Spinal cord (tissue), 9 donors: ENCODE measurements at regions not wholly inside any gene's neighbourhood (a gene's known extent, or its start where the extent isn't known, plus 50 kb on each side); places are given as distances from the start of the nearest gene placed in this dataset.
A peak's percentile ranks its signal among the peaks of the same experiment; 100 is the strongest.
"Not testable (repeated sequence)": the region's sequence is repeated elsewhere in the genome, so short reads cannot be mapped to it uniquely, and the experiment has no call there.

ENCODE experiments used
- DNase-seq, 6 donors: peaks; one replicate each; pipeline versions ENCODE4 v3.0.0 to v3.0.0-alpha.2; 2013 to 2015; ENCODE audit warnings: low spot score in 6 of 6, low read depth in 4 of 6
- H3K27ac ChIP-seq: one replicate; pipeline ENCODE4 v1.5.1; 2013; ENCODE audit warnings: low read depth, low read length, control low read depth
- H3K27me3 ChIP-seq: one replicate; pipeline ENCODE4 v1.6.1; 2013; ENCODE audit warnings: low read length; ENCODE audit not compliant: control insufficient read depth, insufficient read depth
- H3K36me3 ChIP-seq: one replicate; pipeline ENCODE4 v1.6.1; 2013; ENCODE audit warnings: low read length; ENCODE audit not compliant: control insufficient read depth, insufficient read depth
- H3K4me1 ChIP-seq: one replicate; pipeline ENCODE4 v1.6.1; 2013; ENCODE audit warnings: low read length; ENCODE audit not compliant: control insufficient read depth, insufficient read depth
- H3K4me3 ChIP-seq: one replicate; pipeline ENCODE4 v1.5.1; 2013; ENCODE audit warnings: low read depth, low read length, control low read depth
- H3K9me3 ChIP-seq: one replicate; pipeline ENCODE4 v1.6.1; 2013; ENCODE audit warnings: low read length; ENCODE audit not compliant: control insufficient read depth, insufficient read depth
- WGBS: methylation state at CpG from one replicate; pipeline ENCODE4 v1.1.5; 2013; ENCODE audit warnings: missing lambda C conversion rate; ENCODE audit not compliant: insufficient coverage; 5-methylcytosine and 5-hydroxymethylcytosine counted together
- donor health status: healthy.

- Histone ChIP-seq H3K27me3 (no peaks in the 10 kb centered on the region), H3K36me3 (no peaks in the 10 kb centered on the region)
- DNase-seq = peak in 3 of 6 donors; percentile 5 to 65 (median 40)
Measured at GRCh38 chr14:22220427-22220826, 368.6 kb downstream of the DAD1 start.

DNA sequence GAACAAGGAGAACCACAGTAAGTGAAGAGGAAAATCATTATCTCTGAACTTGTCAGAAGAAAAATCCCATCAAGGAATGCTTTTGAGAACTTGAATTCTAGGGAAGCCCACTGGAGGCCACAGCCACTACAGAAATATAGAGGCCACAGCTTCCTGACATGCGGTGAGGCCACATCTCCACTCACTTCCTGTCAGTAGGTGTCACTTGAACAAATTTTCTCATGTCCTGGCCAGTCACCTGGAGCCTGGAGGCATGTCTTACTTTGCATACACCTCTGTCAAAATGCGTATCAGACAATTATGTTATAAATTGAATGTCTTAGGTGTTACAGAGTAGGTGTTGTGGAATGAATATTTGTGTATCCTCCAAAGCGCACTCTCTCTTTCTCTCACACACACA lies 370.3 kb downstream of the DAD1 start:
- no peak for DNase-seq
- H3K4me3 ChIP-seq = no peak overlapping the region
- no peaks in the 10 kb centered on the region for H3K4me1 ChIP-seq
- 83% methylated on average over 1 of the region's 3 CpGs for WGBS
- no peak overlapping the region for H3K27ac ChIP-seq
- H3K36me3 ChIP-seq = no peaks in the 10 kb centered on the region
- H3K9me3 ChIP-seq = no peaks in the 10 kb centered on the region
- no peaks in the 10 kb centered on the region for H3K27me3 ChIP-seq

More at GRCh38 chr14:22220427-22220826, 368.6 kb downstream of the DAD1 start:
- Histone ChIP-seq H3K4me1 (no peaks in the 10 kb centered on the region), H3K9me3 (no peaks in the 10 kb centered on the region), H3K4me3 (no peak overlapping the region), H3K27ac (no peak overlapping the region)
- no CpG with 5 or more reads among the region's 1 CpG for WGBS

DNA sequence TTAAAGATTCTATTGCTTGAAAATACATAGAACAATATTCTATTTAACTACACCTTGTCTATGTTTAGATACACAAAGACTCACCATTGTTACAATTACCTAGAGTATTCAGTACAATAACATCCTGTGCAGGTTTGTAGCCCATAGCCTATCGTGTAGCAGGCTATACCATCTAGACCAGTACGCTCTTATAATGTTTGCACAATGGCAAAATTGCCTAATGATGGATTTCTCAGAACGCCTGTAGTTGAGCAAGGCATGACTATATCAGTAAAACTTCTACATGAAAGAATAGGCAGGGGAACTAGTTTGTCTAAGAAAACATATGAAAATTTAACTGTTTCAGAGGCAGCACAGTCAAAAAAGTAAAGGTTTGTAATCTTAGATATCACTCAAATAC lies 375.9 kb downstream of the DAD1 start:
- no peak for DNase-seq
- no peaks in the 10 kb centered on the region for H3K9me3 ChIP-seq
- WGBS = no CpG with 5 or more reads among the region's 3 CpGs
- no peaks in the 10 kb centered on the region for H3K27me3 ChIP-seq
- H3K4me1 ChIP-seq = no peaks in the 10 kb centered on the region
- H3K36me3 ChIP-seq = no peaks in the 10 kb centered on the region
- H3K27ac ChIP-seq = no peak overlapping the region
- H3K4me3 ChIP-seq = no peak overlapping the region

DNA sequence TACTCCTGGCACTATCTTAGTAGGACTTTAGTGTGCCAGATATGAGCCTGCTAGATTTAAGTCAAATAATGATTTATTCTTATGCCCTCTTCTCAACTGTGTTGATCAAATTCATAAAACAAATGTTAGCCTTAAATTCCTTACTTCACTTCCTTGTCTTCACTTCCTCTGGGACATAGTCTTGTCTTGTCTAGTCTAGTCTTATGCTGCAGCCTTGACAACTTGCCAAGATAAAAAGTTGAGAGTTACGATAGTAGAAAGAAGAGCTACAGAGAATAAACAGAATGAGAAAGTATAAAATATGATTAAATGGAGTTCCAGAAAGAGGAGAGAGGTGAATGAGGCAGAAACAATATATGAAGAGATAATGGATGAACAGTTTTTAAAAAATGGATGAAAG lies 378.1 kb downstream of the DAD1 start:
- no peak for DNase-seq
- 60% methylated on average over 1 of the region's 1 CpG for WGBS

GRCh38 chr14:22210026-22210425 lies 379.0 kb downstream of the DAD1 start:
- no peak overlapping the region for H3K4me3 ChIP-seq
- H3K27me3 ChIP-seq = no peaks in the 10 kb centered on the region
- no peaks in the 10 kb centered on the region for H3K36me3 ChIP-seq
- 80% methylated on average over 1 of the region's 2 CpGs for WGBS
- no peak for DNase-seq
- no peak overlapping the region for H3K27ac ChIP-seq
- H3K9me3 ChIP-seq = no peaks in the 10 kb centered on the region
- H3K4me1 ChIP-seq = no peaks in the 10 kb centered on the region

More for the DNA sequence above, 378.1 kb downstream of the DAD1 start:
- Histone ChIP-seq H3K9me3 (no peaks in the 10 kb centered on the region), H3K4me3 (no peak overlapping the region), H3K27ac (no peak overlapping the region), H3K36me3 (no peaks in the 10 kb centered on the region), H3K4me1 (no peaks in the 10 kb centered on the region), H3K27me3 (no peaks in the 10 kb centered on the region)

GRCh38 chr14:22203036-22203435 lies 386.0 kb downstream of the DAD1 start:
- Histone ChIP-seq H3K4me1 (no peaks in the 10 kb centered on the region), H3K36me3 (no peaks in the 10 kb centered on the region), H3K27ac (no peak overlapping the region), H3K27me3 (no peaks in the 10 kb centered on the region), H3K4me3 (no peak overlapping the region), H3K9me3 (no peaks in the 10 kb centered on the region)
- 87% methylated on average over 5 of the region's 5 CpGs for WGBS
- DNase-seq = no peak

GRCh38 chr14:22202313-22202712 lies 386.7 kb downstream of the DAD1 start:
- H3K27ac ChIP-seq = no peak overlapping the region
- no peak overlapping the region for H3K4me3 ChIP-seq
- DNase-seq = no peak
- no peaks in the 10 kb centered on the region for H3K4me1 ChIP-seq
- no peaks in the 10 kb centered on the region for H3K27me3 ChIP-seq
- H3K36me3 ChIP-seq = no peaks in the 10 kb centered on the region
- WGBS = 88% methylated on average over 1 of the region's 2 CpGs
- H3K9me3 ChIP-seq = no peaks in the 10 kb centered on the region

DNA sequence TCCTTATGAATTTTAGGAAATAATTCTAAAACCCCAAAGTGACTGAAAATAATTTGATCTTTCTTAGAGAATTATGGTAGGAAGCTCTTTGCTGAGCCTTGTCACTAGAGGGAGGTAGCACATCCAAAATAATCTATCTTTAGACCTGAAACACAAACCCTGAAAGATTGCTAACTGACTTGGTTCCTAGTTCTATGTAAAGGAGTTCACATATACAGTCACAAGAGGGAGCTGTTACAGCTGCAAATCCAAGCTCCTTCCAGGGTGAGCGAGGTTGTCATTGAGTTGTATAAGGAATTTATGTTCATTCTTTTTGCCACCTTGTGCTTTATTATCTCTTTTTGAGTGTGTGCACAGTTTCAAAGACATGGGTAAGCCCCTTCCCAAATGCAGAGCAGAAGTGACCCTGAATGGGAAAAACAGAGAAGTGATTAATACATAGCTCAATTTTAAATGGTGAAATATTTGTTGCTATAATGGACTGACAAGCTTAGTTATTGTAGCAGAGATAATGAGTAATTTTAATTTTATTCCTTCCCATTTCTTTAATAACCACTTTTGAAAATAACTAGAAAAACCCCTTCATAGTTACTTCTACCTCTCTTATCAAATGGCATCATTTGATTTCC lies 387.9 kb downstream of the DAD1 start:
- Histone ChIP-seq H3K27me3 (no peaks in the 10 kb centered on the region), H3K9me3 (no peaks in the 10 kb centered on the region), H3K36me3 (no peaks in the 10 kb centered on the region), H3K4me1 (no peaks in the 10 kb centered on the region), H3K27ac (no peak overlapping the region), H3K4me3 (no peak overlapping the region)
- peak in 2 of 6 donors; percentile 20 to 55 for DNase-seq
- no CpG with 5 or more reads among the region's 1 CpG for WGBS

GRCh38 chr14:22200131-22200530 lies 388.9 kb downstream of the DAD1 start:
- not testable (repeated sequence) for H3K9me3 ChIP-seq, H3K27ac ChIP-seq, H3K27me3 ChIP-seq, DNase-seq, H3K4me3 ChIP-seq, H3K36me3 ChIP-seq, H3K4me1 ChIP-seq
- WGBS = no CpG with 5 or more reads among the region's 2 CpGs

GRCh38 chr14:22194664-22195063 lies 394.4 kb downstream of the DAD1 start:
- Histone ChIP-seq H3K4me1 (no peaks in the 10 kb centered on the region), H3K4me3 (no peak overlapping the region), H3K9me3 (no peaks in the 10 kb centered on the region), H3K27ac (no peak overlapping the region), H3K36me3 (no peaks in the 10 kb centered on the region), H3K27me3 (no peaks in the 10 kb centered on the region)
- no CpG with 5 or more reads among the region's 2 CpGs for WGBS
- peak in 1 of 6 donors; percentile 2 for DNase-seq
